Lower lobe of right lung (tissue), 2 donors: ENCODE measurements at regions not wholly inside any gene's neighbourhood (a gene's known extent, or its start where the extent isn't known, plus 50 kb on each side); places are given as distances from the start of the nearest gene placed in this dataset.

Source experiments
- ATAC-seq, 2 donors: fragments of 200-7000 bp; cut with Tn5 transposase; one replicate each; pipeline ENCODE4 v1.9.1; 2020 to 2022; ENCODE audit warnings: mild to moderate bottlenecking in 2 of 2, moderate library complexity in 2 of 2
- DNase-seq: peaks from one replicate; pipeline ENCODE4 v3.0.0-alpha.2; 2020
- H3K27ac ChIP-seq: fragments of 200-600 bp; one replicate; pipeline ENCODE4 v1.8.0; 2022
- H3K27me3 ChIP-seq: fragments of 200-600 bp; one replicate; pipeline ENCODE4 v1.8.0; 2022; ENCODE audit warnings: low read depth
- H3K36me3 ChIP-seq: fragments of 200-600 bp; one replicate; pipeline ENCODE4 v1.8.0; 2022; ENCODE audit warnings: mild to moderate bottlenecking
- H3K4me1 ChIP-seq: fragments of 200-600 bp; one replicate; pipeline ENCODE4 v1.8.0; 2022
- H3K4me3 ChIP-seq: fragments of 200-600 bp; one replicate; pipeline ENCODE4 v1.8.0; 2022; ENCODE audit warnings: mild to moderate bottlenecking
- H3K9me3 ChIP-seq: fragments of 200-600 bp; one replicate; pipeline ENCODE4 v1.8.0; 2022
- CTCF ChIP-seq: fragments of 200-600 bp; IDR thresholded peaks from one replicate; pipeline ENCODE4 v1.8.0; 2022; ENCODE audit warnings: antibody characterized with exemption, mild to moderate bottlenecking
- intact Hi-C: fragments of 100-400 bp; cut with DNase I; formaldehyde crosslinking; loops from one replicate; pipeline ENCODE4 v1.11.0; 2022
- donor health status: DM: no; HTN: yes; CAD: no; lungs with severe emphysema.

GRCh38 chr1:79549201-79549600, 542.7 kb upstream of the ADGRL4 start:
- Histone ChIP-seq H3K4me3 (no peak overlapping the region), H3K27ac (no peak overlapping the region), H3K9me3 (no peaks in the 10 kb centered on the region), H3K36me3 (no peaks in the 10 kb centered on the region), H3K4me1 (no peaks in the 10 kb centered on the region), H3K27me3 (no peaks in the 10 kb centered on the region)
- no peak for TF ChIP-seq CTCF
- no peak for DNase-seq
- intact Hi-C loops = no loop called here
- no peak for ATAC-seq

- DNase-seq (no peak), ATAC-seq (no peak)
- TF ChIP-seq CTCF = no peak
- H3K36me3 ChIP-seq = no peaks in the 10 kb centered on the region
- intact Hi-C loops = no loop called here
- H3K9me3 ChIP-seq = no peaks in the 10 kb centered on the region
- no peaks in the 10 kb centered on the region for H3K27me3 ChIP-seq
- no peaks in the 10 kb centered on the region for H3K4me1 ChIP-seq
- H3K4me3 ChIP-seq = no peak overlapping the region
- no peak overlapping the region for H3K27ac ChIP-seq
Measured at GRCh38 chr1:79547514-79547913, 541.0 kb upstream of the ADGRL4 start.

GRCh38 chr1:79543394-79543793, 536.9 kb upstream of the ADGRL4 start:
- intact Hi-C loops = no loop called here
- no peak for DNase-seq
- no peaks in the 10 kb centered on the region for H3K27me3 ChIP-seq
- H3K4me3 ChIP-seq = no peak overlapping the region
- H3K36me3 ChIP-seq = no peaks in the 10 kb centered on the region
- no peaks in the 10 kb centered on the region for H3K4me1 ChIP-seq
- ATAC-seq = no peak
- H3K27ac ChIP-seq = no peak overlapping the region
- H3K9me3 ChIP-seq = no peaks in the 10 kb centered on the region
- TF ChIP-seq CTCF = no peak

- H3K4me3 ChIP-seq = no peak overlapping the region
- DNase-seq = no peak
- no peaks in the 10 kb centered on the region for H3K27me3 ChIP-seq
- TF ChIP-seq CTCF = no peak
- intact Hi-C loops = no loop called here
- H3K4me1 ChIP-seq = no peaks in the 10 kb centered on the region
- no peak for ATAC-seq
- no peaks in the 10 kb centered on the region for H3K9me3 ChIP-seq
- H3K27ac ChIP-seq = no peak overlapping the region
- H3K36me3 ChIP-seq = no peaks in the 10 kb centered on the region
Measured at GRCh38 chr1:79539001-79539400, 532.5 kb upstream of the ADGRL4 start.

DNA sequence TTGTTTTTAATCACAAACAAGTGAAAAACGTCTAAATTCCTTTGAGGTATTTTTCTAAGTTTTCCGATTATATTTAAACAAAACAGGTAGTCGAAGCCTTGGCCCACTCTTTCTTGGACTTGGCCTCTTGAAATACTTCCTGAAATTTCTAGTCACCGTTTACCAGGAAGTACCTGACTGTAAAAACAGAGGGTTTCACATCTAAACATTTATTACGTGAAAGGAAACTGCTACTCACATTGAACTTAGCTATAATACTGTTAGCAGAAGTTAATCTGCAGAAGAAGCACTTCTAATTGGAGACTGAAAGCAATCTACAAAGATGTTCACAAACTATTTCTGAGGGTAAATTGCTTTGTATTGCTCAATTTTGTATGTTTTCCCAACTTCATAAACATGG, 526.0 kb upstream of the ADGRL4 start:
- H3K9me3 ChIP-seq = no peaks in the 10 kb centered on the region
- intact Hi-C loops = no loop called here
- DNase-seq (no peak), ATAC-seq (no peak)
- H3K4me1 ChIP-seq = no peaks in the 10 kb centered on the region
- H3K27me3 ChIP-seq = no peaks in the 10 kb centered on the region
- no peaks in the 10 kb centered on the region for H3K36me3 ChIP-seq
- H3K4me3 ChIP-seq = no peak overlapping the region
- TF ChIP-seq CTCF = no peak
- H3K27ac ChIP-seq = no peak overlapping the region

DNA sequence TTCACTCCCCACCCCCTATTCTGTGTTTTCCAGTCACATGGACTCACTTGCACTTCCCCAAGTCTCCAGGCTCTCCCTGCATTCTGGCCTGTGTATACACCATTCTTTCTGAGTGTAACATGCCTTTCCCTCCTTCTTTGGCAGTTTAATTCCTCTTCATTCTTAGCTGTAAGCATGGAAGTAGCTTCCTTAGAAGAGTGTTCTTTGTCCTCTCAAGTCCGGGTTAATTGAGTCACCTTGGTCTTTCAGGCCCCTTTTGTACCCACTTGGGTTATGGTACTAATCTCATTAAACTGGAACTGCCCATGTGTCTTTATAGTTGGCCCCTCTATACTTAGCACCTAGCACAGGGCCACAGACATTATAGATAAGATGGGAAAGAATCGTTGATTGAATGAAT, 525.3 kb upstream of the ADGRL4 start:
- no peak overlapping the region for H3K4me3 ChIP-seq
- H3K27me3 ChIP-seq = no peaks in the 10 kb centered on the region
- no peak for TF ChIP-seq CTCF
- intact Hi-C loops = no loop called here
- H3K9me3 ChIP-seq = no peaks in the 10 kb centered on the region
- H3K27ac ChIP-seq = no peak overlapping the region
- DNase-seq (no peak), ATAC-seq (no peak)
- no peaks in the 10 kb centered on the region for H3K36me3 ChIP-seq
- H3K4me1 ChIP-seq = no peaks in the 10 kb centered on the region
